ENCODE measurements at regions not wholly inside any gene's neighbourhood (a gene's known extent, or its start where the extent isn't known, plus 50 kb on each side); places are given as distances from the start of the nearest gene placed in this dataset.

DNA sequence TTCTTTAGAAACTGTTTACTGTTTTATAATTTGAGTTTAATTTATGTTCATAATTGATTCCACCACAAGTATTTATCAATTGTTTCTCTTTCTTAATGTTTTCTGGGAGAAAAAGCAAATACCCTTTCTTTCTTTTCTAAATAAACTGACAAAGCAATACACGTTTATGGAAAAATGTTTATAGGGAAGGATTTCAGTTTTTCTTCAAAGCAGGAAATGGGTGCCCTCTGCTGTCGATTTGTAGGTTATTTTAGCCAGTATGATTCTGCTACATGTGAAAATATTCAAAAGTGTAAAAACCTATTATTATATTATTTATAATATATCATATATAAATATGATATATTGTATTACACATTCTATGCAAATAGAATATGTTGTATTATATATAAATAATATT, 921.0 kb upstream of the ROBO1 start:
- H3K36me3 ChIP-seq (ENCODE audit: control insufficient read depth in 2 of 2, insufficient read depth in 2 of 2, low read length in 2 of 2) = no peaks in the 10 kb centered on the region

DNA sequence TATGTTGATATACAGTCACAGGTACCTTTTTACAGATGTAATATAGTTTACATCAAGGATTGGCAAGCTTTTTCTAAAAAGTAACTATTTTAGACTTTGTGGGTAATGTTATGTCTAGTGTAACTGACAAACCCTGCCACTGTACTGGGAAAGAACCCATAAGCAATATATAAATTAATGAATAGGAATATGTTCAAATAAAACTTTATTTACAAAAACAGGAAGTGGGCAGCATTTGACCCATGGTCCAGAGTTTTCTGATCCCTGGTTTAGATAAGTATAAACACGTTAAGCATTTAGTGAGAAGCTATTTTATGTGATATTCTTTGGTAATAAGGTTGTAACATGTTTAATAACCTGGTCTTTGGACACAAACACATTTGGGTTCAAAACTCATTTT, 915.2 kb upstream of the ROBO1 start:
- Histone ChIP-seq H3K27me3 (ENCODE audit: control insufficient read depth in 2 of 2, insufficient read depth in 2 of 2, low read length in 2 of 2) (no peaks in the 10 kb centered on the region), H3K27ac (ENCODE audit: low read depth in 2 of 2, low read length in 2 of 2) (no peak overlapping the region), H3K9ac (ENCODE audit: low read depth in 1 of 2, low read length in 2 of 2) (no peak overlapping the region), H3K36me3 (ENCODE audit: control insufficient read depth in 2 of 2, insufficient read depth in 2 of 2, low read length in 2 of 2) (no peaks in the 10 kb centered on the region), H3K4me3 (ENCODE audit: low read length in 2 of 2) (no peak overlapping the region), H3K9me3 (ENCODE audit: control insufficient read depth in 2 of 2, low read length in 2 of 2) (no peaks in the 10 kb centered on the region), H3K4me1 (ENCODE audit: control insufficient read depth in 2 of 2, insufficient read depth in 2 of 2, low read length in 2 of 2) (no peaks in the 10 kb centered on the region)

More for the DNA sequence above, 921.0 kb upstream of the ROBO1 start:
- Histone ChIP-seq H3K4me1 (ENCODE audit: control insufficient read depth in 2 of 2, insufficient read depth in 2 of 2, low read length in 2 of 2) (no peaks in the 10 kb centered on the region), H3K9ac (ENCODE audit: low read depth in 1 of 2, low read length in 2 of 2) (no peak overlapping the region), H3K27me3 (ENCODE audit: control insufficient read depth in 2 of 2, insufficient read depth in 2 of 2, low read length in 2 of 2) (no peaks in the 10 kb centered on the region), H3K27ac (ENCODE audit: low read depth in 2 of 2, low read length in 2 of 2) (no peak overlapping the region), H3K9me3 (ENCODE audit: control insufficient read depth in 2 of 2, low read length in 2 of 2) (no peaks in the 10 kb centered on the region), H3K4me3 (ENCODE audit: low read length in 2 of 2) (no peak overlapping the region)

DNA sequence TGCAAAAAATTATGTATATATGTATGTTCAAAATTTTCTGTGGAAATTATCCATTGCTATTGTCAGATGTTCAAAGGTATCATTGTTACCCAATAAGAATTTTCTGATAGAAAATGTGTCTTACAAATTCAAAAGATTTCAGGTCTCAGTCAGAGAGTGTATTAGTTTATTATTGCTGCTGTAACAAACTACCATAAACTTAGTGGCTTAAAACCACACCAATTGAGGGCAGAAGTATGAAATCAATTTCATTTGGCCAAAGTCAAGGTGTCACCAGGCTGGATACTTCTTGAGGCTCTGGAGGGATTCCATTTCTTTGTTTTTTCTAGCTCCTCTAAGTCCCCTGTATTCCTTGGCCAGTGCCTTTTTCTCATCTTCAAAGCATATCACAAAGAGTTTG, 914.4 kb upstream of the ROBO1 start:
- H3K36me3 ChIP-seq (ENCODE audit: control insufficient read depth in 2 of 2, insufficient read depth in 2 of 2, low read length in 2 of 2) = no peaks in the 10 kb centered on the region
- no peaks in the 10 kb centered on the region for H3K27me3 ChIP-seq (ENCODE audit: control insufficient read depth in 2 of 2, insufficient read depth in 2 of 2, low read length in 2 of 2)
- H3K27ac ChIP-seq (ENCODE audit: low read depth in 2 of 2, low read length in 2 of 2) = no peak overlapping the region
- H3K4me1 ChIP-seq (ENCODE audit: control insufficient read depth in 2 of 2, insufficient read depth in 2 of 2, low read length in 2 of 2) = no peaks in the 10 kb centered on the region
- H3K9me3 ChIP-seq (ENCODE audit: control insufficient read depth in 2 of 2, low read length in 2 of 2) = no peaks in the 10 kb centered on the region
- no peak overlapping the region for H3K4me3 ChIP-seq (ENCODE audit: low read length in 2 of 2)
- no peak overlapping the region for H3K9ac ChIP-seq (ENCODE audit: low read depth in 1 of 2, low read length in 2 of 2)

DNA sequence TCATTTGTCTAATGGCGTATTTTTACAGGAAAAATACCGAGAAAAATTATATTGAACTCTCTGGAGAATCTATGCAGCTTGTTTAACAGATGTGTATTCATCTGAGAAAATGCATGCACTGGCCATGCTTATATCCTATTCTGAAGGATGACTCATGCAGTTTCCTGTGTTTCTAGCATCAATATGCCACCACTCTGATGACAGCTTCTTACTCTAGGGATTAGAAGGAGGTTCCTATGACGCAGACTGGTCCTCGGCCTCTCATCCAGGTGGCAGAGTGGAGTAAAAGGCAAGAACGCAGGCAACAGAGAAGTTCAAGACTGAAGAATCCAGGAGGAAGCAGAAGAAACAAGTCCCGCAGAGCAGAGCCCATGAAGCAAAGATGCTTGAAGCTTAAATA, 910.0 kb upstream of the ROBO1 start:
- no peak overlapping the region for H3K9ac ChIP-seq (ENCODE audit: low read depth in 1 of 2, low read length in 2 of 2)
- no peak overlapping the region for H3K4me3 ChIP-seq (ENCODE audit: low read length in 2 of 2)
- no peak overlapping the region for H3K27ac ChIP-seq (ENCODE audit: low read depth in 2 of 2, low read length in 2 of 2)
- H3K27me3 ChIP-seq (ENCODE audit: control insufficient read depth in 2 of 2, insufficient read depth in 2 of 2, low read length in 2 of 2) = no peaks in the 10 kb centered on the region
- H3K36me3 ChIP-seq (ENCODE audit: control insufficient read depth in 2 of 2, insufficient read depth in 2 of 2, low read length in 2 of 2) = no peaks in the 10 kb centered on the region
- no peaks in the 10 kb centered on the region for H3K9me3 ChIP-seq (ENCODE audit: control insufficient read depth in 2 of 2, low read length in 2 of 2)
- H3K4me1 ChIP-seq (ENCODE audit: control insufficient read depth in 2 of 2, insufficient read depth in 2 of 2, low read length in 2 of 2) = no peaks in the 10 kb centered on the region

DNA sequence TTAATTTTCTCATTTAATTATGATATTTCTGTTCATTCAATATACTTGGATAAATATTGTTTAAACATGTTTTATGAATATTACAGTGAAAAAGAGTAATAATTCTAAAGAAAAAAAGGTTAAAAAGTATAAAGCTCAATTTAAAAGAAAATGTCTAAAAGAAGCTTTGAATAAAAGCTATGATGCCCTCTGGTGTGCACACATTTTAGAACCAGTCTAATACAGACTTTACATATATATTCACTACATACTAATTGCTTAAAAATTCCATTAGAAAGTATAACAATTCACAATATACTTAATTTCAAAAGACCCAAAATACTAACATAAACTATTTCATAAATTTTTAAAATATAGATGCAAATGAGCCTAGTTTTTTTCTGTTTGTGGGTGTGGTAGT, 909.1 kb upstream of the ROBO1 start:
- Histone ChIP-seq H3K36me3 (ENCODE audit: control insufficient read depth in 2 of 2, insufficient read depth in 2 of 2, low read length in 2 of 2) (no peaks in the 10 kb centered on the region), H3K27me3 (ENCODE audit: control insufficient read depth in 2 of 2, insufficient read depth in 2 of 2, low read length in 2 of 2) (no peaks in the 10 kb centered on the region), H3K27ac (ENCODE audit: low read depth in 2 of 2, low read length in 2 of 2) (no peak overlapping the region), H3K9ac (ENCODE audit: low read depth in 1 of 2, low read length in 2 of 2) (no peak overlapping the region), H3K9me3 (ENCODE audit: control insufficient read depth in 2 of 2, low read length in 2 of 2) (no peaks in the 10 kb centered on the region), H3K4me3 (ENCODE audit: low read length in 2 of 2) (no peak overlapping the region), H3K4me1 (ENCODE audit: control insufficient read depth in 2 of 2, insufficient read depth in 2 of 2, low read length in 2 of 2) (no peaks in the 10 kb centered on the region)

DNA sequence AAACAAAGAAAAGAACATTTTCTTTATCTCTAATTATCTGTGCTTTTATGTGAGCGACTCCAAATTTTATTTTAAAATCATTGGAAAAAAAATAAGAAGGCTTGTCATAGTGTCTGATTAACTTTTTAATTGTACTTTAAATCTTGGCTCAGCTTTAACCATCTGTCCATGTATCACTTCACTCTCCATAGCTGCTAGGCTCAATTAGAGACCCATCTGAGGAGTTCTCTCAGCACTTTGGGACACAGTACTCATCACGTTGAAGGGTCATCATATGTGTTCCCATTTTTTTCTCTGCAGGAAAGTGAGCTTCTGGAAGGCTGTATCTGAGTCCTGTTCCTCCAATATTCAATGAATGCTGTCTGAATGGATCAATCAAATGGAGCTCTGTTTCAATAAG, 908.5 kb upstream of the ROBO1 start:
- Histone ChIP-seq H3K27me3 (ENCODE audit: control insufficient read depth in 2 of 2, insufficient read depth in 2 of 2, low read length in 2 of 2) (no peaks in the 10 kb centered on the region), H3K4me1 (ENCODE audit: control insufficient read depth in 2 of 2, insufficient read depth in 2 of 2, low read length in 2 of 2) (no peaks in the 10 kb centered on the region), H3K9me3 (ENCODE audit: control insufficient read depth in 2 of 2, low read length in 2 of 2) (no peaks in the 10 kb centered on the region), H3K4me3 (ENCODE audit: low read length in 2 of 2) (no peak overlapping the region), H3K9ac (ENCODE audit: low read depth in 1 of 2, low read length in 2 of 2) (no peak overlapping the region), H3K36me3 (ENCODE audit: control insufficient read depth in 2 of 2, insufficient read depth in 2 of 2, low read length in 2 of 2) (no peaks in the 10 kb centered on the region), H3K27ac (ENCODE audit: low read depth in 2 of 2, low read length in 2 of 2) (no peak overlapping the region)

DNA sequence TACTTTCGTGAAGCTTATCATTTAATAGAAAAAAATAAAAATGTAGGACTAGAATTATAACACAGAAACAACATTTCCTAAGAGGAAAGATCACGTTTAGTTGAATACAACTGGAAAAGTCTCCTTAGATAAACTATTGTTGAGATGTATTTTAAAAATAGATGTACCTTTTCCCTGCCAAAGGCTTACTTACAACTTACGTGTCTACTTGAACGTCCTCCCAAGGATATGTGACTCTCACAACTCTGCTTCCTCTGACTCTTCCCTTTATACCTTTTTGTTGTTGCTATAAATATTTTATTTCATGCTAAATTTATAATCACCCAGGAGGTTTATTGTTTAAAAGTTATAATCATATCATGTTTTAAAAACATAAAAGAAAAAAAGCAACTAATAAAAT, 908.0 kb upstream of the ROBO1 start:
- Histone ChIP-seq H3K4me1 (ENCODE audit: control insufficient read depth in 2 of 2, insufficient read depth in 2 of 2, low read length in 2 of 2) (no peaks in the 10 kb centered on the region), H3K9ac (ENCODE audit: low read depth in 1 of 2, low read length in 2 of 2) (no peak overlapping the region), H3K9me3 (ENCODE audit: control insufficient read depth in 2 of 2, low read length in 2 of 2) (no peaks in the 10 kb centered on the region)

DNA sequence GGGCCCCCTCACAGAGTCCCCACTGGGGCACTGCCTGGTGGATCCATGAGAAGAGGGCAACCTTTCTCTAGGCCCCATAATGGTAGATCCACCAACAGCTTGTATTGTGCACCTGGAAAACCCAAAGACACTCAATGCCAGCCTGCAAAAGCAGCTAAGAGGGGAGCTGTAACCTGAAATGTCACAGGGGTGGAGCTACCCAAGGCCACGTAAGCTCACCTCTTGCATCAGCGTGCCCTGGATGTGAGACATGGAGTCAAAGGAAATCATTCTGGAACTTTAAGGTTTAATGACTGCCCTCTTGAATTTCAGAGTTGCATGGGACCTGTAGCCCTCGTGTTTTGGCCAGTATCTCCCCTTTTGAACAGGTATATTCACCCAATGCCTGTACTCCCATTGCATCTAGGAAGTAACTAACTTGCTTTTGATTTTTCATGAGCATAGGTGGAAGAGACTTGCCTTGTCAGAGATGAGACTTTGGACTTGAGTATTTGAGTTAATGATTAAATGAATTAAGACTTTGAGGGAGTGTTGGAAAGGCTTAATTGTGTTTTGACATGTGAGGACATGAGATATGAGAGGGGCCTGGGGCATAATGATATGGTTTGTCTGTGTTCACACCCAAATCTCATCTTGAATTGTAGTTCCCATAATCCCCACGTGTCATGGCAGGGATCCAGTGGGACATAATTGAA, 900.9 kb upstream of the ROBO1 start:
- Histone ChIP-seq H3K4me1 (ENCODE audit: control insufficient read depth in 2 of 2, insufficient read depth in 2 of 2, low read length in 2 of 2) (no peaks in the 10 kb centered on the region), H3K9me3 (ENCODE audit: control insufficient read depth in 2 of 2, low read length in 2 of 2) (peaks cover 0 to 2% of the 10 kb centered on the region in 2 donors), H3K9ac (ENCODE audit: low read depth in 1 of 2, low read length in 2 of 2) (no peak overlapping the region), H3K36me3 (ENCODE audit: control insufficient read depth in 2 of 2, insufficient read depth in 2 of 2, low read length in 2 of 2) (no peaks in the 10 kb centered on the region), H3K27me3 (ENCODE audit: control insufficient read depth in 2 of 2, insufficient read depth in 2 of 2, low read length in 2 of 2) (no peaks in the 10 kb centered on the region), H3K4me3 (ENCODE audit: low read length in 2 of 2) (no peak overlapping the region), H3K27ac (ENCODE audit: low read depth in 2 of 2, low read length in 2 of 2) (no peak overlapping the region)

More for the DNA sequence above, 908.0 kb upstream of the ROBO1 start:
- Histone ChIP-seq H3K27me3 (ENCODE audit: control insufficient read depth in 2 of 2, insufficient read depth in 2 of 2, low read length in 2 of 2) (no peaks in the 10 kb centered on the region), H3K36me3 (ENCODE audit: control insufficient read depth in 2 of 2, insufficient read depth in 2 of 2, low read length in 2 of 2) (no peaks in the 10 kb centered on the region), H3K27ac (ENCODE audit: low read depth in 2 of 2, low read length in 2 of 2) (no peak overlapping the region), H3K4me3 (ENCODE audit: low read length in 2 of 2) (no peak overlapping the region)

DNA sequence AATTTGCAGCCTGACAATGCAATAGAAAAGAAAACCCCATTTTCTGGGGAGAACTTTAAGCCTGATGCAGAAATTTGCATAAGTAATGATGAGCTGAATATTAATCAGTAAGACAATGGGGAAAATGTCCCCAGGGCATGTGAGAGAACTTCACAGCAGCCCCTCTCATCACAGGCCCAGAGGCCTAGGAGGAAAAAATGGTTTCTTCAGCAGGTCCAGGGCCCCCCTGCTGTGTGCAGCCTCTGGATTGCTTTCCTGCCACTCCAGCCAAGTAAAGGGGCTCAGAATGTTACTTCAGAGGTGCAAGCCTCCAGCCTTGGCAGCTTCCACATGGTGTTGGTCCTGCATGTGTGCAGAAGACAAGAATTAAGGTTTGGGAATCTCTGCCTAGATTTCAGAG, 900.3 kb upstream of the ROBO1 start:
- Histone ChIP-seq H3K9ac (ENCODE audit: low read depth in 1 of 2, low read length in 2 of 2) (no peak overlapping the region), H3K9me3 (ENCODE audit: control insufficient read depth in 2 of 2, low read length in 2 of 2) (peaks cover 0 to 2% of the 10 kb centered on the region in 2 donors), H3K27me3 (ENCODE audit: control insufficient read depth in 2 of 2, insufficient read depth in 2 of 2, low read length in 2 of 2) (no peaks in the 10 kb centered on the region), H3K4me3 (ENCODE audit: low read length in 2 of 2) (no peak overlapping the region), H3K27ac (ENCODE audit: low read depth in 2 of 2, low read length in 2 of 2) (no peak overlapping the region), H3K4me1 (ENCODE audit: control insufficient read depth in 2 of 2, insufficient read depth in 2 of 2, low read length in 2 of 2) (no peaks in the 10 kb centered on the region), H3K36me3 (ENCODE audit: control insufficient read depth in 2 of 2, insufficient read depth in 2 of 2, low read length in 2 of 2) (no peaks in the 10 kb centered on the region)

DNA sequence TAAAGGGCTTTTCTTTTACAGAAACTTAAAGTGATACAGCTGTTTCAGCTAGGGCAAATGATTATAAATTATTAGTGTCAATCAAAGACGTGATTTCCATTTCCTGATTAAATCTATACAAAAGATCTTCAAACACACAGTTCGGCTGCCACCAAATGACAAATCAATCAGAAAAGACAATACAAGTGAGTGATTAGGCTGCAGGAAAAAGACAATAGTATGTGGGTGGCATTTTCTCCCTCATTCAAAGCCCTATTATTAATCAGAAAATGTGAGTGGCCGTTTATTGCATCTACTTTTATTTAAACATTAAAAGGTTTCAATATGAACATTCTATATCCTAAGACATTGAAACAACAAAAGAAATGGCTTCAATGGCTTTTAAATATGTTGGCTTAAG, 895.6 kb upstream of the ROBO1 start:
- Histone ChIP-seq H3K4me1 (ENCODE audit: control insufficient read depth in 2 of 2, insufficient read depth in 2 of 2, low read length in 2 of 2) (no peaks in the 10 kb centered on the region), H3K27ac (ENCODE audit: low read depth in 2 of 2, low read length in 2 of 2) (no peak overlapping the region), H3K27me3 (ENCODE audit: control insufficient read depth in 2 of 2, insufficient read depth in 2 of 2, low read length in 2 of 2) (no peaks in the 10 kb centered on the region)

DNA sequence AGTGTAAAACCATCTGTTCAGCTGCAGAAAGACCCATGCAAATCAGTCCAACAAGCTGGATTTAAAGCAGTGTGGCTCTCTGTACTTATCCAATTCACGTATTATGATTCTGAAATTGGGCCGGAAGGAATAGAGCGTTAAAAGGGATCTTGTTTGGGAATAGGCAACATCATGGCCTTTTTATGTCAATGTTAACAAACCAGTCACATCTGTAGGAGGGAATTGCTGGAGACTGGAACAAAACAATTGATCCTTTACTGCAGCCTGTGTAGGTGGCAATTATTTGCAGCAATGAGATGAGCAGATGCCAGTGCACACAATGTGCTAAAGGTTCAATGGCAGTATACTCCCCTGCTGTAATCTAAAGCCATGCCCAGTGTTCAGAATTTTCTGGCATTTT, 887.4 kb upstream of the ROBO1 start:
- no peak overlapping the region for H3K27ac ChIP-seq (ENCODE audit: low read depth in 2 of 2, low read length in 2 of 2)

More for the DNA sequence above, 895.6 kb upstream of the ROBO1 start:
- Histone ChIP-seq H3K9me3 (ENCODE audit: control insufficient read depth in 2 of 2, low read length in 2 of 2) (peaks cover 0 to 2% of the 10 kb centered on the region in 2 donors), H3K36me3 (ENCODE audit: control insufficient read depth in 2 of 2, insufficient read depth in 2 of 2, low read length in 2 of 2) (no peaks in the 10 kb centered on the region), H3K9ac (ENCODE audit: low read depth in 1 of 2, low read length in 2 of 2) (no peak overlapping the region), H3K4me3 (ENCODE audit: low read length in 2 of 2) (no peak overlapping the region)

More for the DNA sequence above, 887.4 kb upstream of the ROBO1 start:
- Histone ChIP-seq H3K9me3 (ENCODE audit: control insufficient read depth in 2 of 2, low read length in 2 of 2) (no peaks in the 10 kb centered on the region), H3K4me3 (ENCODE audit: low read length in 2 of 2) (no peak overlapping the region), H3K4me1 (ENCODE audit: control insufficient read depth in 2 of 2, insufficient read depth in 2 of 2, low read length in 2 of 2) (no peaks in the 10 kb centered on the region), H3K36me3 (ENCODE audit: control insufficient read depth in 2 of 2, insufficient read depth in 2 of 2, low read length in 2 of 2) (no peaks in the 10 kb centered on the region), H3K27me3 (ENCODE audit: control insufficient read depth in 2 of 2, insufficient read depth in 2 of 2, low read length in 2 of 2) (no peaks in the 10 kb centered on the region), H3K9ac (ENCODE audit: low read depth in 1 of 2, low read length in 2 of 2) (no peak overlapping the region)

Measured in mucosa of rectum (tissue), 2 donors.